Activated naive CD4-positive, alpha-beta T cell treated with Interleukin-2 at 50 U/mL for 16 hours (primary cell): ENCODE measurements at regions not wholly inside any gene's neighbourhood (a gene's known extent, or its start where the extent isn't known, plus 50 kb on each side); places are given as distances from the start of the nearest gene placed in this dataset.

ENCODE experiments used
- DNase-seq: peaks from one replicate; pipeline ENCODE4 v3.0.0-alpha.2; 2020

DNA sequence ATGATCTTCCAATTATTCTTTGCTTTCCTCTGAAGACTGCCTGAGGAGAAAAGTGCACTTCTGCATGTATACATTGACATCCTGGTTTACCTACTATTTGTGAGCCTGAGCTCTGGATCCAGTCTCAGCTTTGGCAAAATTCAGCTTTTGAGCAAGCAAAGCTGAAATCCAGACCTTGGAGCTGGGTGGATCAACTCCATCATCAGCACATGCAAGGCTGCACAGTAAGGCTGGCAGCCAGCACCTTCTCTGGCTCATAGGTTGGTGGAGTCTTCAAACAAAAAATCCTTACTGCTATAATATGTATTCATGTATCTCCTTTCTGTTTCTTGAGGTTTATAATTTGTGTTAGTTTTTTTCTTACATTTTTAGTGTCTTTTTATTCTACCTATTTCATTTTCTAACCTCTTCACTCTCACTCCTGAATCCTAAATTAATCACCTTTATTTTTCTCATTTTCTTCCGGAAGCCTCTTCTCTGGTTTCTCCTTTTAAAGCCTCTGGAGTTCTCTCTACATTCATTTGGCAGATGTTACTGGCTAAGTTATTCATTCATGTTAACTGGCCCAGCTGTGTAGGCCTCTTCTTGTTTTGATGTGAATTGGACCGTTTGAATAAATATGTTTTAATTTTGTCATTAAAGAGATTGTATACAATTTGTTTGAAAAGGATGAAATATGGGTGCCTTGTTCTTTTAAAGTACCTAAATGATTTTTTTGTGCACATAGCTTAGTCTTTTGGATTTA, 224.8 kb downstream of the DACT1 start:
- no peak for DNase-seq

DNA sequence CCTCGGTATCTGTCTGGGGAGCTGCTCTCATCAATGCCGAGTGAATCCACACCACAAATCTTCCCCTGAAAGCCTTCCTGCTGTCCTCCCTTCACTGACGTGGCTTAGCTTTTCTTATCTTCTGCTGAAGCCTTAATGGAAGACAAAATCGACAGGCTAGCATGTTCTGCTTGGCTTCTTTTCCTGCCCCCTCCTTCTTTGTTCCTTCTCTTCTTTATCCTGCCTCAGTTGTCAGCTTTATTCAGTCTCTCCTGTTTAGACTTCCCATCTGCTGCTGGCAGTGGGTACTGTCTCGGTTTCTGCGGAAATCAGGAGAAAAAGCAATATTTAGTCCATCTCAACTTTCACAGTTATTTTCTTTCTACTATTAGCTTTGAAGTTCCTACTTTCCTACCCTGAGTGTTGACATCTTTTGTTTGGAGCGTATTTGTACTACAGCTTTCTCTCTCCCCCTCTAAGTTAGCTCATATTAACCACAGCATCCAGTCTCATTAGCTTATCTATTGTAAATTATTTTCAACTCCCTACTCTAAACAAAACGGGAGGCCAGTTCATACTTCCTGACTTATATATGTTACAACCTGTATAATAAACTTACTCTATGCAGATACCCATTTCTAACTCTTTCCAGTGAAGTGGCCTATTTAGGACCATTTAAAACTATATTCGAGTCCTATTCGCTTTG, 226.0 kb downstream of the DACT1 start:
- no peak for DNase-seq

DNA sequence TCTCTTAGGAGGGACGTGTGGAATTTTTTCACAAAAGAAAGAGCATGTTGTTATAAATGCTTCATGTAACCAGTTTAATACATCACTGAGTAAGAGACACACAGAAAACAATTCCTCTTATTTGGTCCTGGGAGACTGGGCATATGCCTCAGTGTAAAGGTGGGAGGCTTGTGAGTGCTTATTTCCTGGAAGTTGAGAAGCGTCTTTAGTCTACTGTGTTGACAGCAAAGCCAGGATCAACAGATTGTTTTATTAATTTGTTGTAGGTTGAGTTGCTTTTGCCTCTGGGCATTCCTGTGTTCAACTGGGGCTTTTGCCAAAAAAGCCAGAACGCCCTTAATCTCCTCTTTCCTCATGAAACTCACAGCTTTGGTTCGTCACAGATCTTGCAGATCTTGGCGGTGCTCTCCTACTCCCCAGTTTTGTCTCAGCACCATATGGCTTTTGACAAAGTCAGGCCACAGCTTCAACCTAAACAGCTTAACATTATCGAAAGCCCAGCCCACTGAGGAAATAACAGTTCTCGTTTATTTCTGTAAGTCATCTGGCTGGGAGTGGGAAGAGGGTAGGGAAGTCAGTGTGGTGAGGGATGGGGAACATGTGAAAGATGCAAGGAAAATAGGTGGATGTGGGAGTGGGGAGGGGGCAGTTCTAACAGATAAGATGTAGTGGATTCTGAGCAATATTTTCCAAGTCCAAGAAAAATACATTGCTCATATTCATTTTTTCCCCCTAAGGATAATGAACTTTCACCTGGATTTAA, 227.2 kb downstream of the DACT1 start:
- DNase-seq: no peak

DNA sequence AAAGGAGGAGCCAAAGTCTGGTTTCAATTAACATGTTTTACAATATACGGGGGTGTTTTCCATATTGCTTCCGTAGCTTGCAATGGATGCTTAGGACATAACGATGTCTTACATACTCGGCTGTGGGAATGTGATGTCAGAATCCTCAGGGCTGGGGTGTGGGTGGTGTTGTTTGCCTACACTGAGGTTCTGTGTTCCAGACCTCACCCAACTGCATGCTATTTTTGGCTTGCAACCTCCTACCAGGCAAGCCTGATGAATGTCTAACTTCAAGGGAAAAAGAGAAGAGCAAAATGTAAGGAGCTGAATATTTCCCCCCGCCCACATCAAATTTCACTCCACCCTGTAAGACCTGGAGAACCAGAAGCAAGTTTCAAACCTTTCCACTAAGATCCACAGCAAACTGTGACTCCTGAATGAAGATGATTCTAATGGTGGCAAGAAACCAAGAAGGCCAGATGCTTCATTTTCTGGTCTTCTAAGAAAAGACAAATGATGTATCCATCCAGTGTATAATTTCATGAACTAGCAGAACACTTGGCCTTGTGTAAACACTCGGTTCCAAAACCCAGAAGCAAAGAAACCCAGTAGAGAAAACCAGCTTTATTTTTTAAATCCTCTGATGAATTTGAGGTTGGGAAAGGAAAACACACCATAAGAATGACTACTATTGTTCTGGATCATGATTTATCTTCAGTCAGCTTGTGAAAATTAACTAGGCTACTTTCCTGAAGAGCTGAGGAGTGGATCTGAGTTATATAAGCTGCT, 227.9 kb downstream of the DACT1 start:
- no peak for DNase-seq

DNA sequence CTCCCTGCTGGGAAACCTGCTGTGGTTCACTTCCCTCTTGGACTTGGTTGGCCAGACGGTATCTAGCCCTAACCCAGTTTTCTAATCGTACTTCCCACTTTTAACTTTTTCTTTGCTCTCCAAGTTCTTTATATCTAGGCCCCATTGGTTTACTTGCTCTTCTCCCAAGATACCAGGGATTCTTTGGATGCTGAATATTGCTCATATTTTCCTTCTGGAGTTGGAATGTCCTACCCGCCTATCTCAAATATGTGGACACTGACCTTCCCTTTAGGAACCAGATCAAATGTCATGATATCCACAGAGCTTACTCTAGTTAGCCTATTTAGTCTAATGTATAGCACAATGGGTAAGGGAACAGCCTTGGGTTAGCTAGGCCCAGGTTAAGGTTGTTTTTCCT, 228.6 kb downstream of the DACT1 start:
- DNase-seq: no peak

DNA sequence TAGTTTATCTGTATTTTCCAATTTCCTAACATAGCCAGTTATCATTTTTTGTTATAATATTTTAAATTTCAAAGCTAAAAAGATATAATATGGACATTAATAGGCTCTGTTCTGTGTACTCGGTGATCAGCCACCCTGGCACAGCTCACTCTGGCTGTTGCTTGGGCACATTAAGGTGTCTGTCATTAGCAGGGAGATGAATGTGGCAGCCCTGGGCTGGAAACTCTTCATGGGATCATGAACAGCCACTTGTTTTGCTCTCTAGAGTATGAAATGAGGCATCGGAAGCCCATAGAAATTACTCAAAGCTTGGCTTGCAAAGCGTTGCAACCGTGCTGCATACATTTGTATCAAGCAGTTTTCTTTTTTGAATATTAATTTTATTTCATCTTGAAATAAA, 233.2 kb downstream of the DACT1 start:
- no peak for DNase-seq

DNA sequence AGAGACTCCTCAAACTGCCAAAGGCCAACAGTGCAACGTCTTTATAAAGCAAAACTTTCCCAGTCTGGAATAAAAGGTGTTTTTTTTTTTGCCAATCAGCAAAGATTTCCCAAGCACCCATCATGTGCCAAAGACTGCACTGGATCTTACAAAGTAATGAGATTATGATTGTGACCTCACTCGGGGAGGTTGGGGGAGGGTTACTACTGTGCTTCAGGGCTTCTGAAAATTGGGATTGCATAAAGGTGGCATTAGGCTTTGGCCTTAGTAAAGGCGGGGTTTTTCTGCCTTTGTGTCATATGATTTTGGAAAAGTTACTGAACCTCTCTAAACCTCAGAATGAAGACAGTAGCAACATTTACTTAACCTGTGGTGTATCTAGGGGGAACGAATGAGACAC, 233.8 kb downstream of the DACT1 start:
- no peak for DNase-seq

DNA sequence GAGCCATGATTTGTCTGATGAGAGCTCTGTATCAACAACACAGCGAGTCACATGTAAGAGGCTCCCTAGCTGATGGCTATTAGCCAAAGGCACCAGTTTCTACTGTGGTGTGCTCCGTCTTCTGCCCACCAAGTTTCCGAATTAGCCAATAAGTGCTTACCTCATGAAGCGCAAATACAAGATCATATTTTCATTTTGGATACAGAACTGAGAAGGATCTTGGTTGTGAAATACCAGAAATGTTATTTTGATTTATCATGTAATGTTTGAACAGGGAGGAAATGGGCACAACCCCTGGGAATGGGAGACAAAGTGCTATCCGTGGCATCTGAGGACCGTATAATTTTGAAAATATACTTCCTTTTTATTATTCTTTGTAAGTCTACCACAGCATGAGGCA, 234.3 kb downstream of the DACT1 start:
- DNase-seq: no peak

DNA sequence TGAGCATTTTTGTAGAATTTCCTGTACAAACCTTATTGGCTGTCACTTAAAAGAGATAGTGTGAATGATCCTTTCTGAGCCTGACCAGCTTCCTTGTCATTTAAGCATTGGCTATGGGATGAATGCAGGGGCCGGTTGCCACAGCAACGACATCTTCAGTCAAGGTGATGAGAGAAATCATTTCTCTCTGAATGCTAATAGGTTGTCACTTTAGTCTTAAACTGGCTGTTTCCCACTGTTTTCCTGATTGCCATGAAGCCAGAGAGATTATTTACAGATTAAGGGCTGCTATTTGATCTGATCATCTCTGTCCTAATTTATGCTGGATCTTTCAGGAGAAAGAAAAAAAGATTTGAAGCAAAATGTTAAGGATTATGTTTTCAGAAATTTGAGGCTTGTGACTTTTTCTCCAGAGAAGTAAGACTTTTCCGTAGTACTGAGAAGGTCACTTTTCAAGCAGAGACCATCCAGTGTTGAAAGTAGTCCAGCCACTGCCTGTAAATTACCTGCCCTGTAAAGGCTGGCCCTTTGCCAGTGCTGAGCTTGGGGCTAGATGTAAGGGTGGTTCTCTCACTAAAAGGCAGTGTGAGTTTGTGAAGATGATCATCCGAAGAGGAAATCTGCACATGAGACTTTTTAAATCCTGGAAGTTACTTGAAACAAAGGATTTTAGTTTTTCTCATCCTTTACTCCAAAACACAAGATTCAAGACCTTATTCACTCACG, 235.6 kb downstream of the DACT1 start:
- no peak for DNase-seq

DNA sequence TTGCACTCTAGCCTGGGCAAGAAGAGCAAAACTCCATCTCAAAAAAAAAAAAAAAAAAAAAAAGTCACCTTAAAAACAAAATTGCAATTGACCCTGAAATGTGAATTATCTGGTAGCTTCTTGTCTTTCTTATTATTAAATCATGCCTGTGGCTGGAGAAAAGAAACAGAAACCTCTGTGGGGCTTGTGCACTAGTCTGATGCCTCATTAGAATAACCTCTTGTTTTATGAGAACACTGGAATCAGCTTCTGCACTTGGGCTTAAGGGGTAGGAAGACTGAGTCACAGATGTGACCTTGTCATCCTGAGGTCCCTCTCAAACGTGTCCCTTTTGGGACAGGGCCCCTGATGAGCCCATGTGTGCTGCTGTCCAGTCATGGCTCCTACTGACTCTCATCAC, 237.9 kb downstream of the DACT1 start:
- DNase-seq: no peak

DNA sequence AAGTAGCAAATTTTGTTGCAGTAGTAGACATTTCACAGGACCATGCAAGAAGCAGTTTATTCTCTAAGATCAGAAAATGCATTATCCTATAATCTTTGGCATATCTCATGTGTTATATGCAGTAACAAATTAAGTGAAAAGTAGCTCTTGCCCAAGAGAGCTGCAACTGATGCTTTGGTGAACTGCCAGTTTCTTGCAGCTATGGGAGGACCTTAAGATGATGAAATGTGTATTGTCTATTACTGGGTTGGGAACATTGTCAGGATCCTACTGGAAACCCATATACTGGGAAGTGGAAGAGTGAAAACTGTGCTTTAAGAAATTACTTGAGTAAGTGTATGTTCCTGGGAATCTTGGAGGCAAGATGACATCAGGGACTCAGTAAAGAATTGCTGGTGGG, 238.8 kb downstream of the DACT1 start:
- DNase-seq: no peak

DNA sequence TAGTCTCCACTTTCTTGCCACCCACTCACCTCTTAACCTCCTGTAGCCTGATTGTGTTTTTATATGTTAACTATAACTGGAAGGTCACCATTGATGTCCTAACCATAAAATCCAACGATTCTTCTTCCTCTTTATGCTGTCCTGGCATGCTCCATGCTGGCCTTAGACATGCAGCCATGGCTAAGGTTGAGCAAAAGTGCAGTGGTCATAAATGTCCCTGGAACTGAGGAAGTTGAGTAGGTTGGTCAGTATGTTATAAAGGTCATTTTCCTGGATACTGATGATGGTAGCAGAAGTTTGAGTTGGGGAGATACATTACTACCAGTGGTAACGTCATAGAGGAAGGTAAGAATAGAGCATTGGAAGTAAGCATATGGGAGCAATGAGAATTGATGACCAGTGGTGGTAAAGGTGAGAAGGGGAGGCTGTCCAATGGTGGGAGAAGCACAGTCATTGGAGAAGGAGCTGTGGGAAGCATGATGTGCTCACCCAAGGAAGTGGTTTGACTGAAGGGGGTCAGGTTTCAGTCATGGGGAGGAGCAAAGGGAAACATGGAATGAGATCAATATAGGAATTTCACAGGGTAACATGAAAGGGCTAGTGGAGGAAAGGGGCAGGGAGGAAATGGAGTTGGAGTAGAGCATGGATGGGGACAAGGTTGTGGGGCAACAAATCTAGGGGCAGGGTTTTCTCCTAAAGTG, 240.8 kb downstream of the DACT1 start:
- no peak for DNase-seq

DNA sequence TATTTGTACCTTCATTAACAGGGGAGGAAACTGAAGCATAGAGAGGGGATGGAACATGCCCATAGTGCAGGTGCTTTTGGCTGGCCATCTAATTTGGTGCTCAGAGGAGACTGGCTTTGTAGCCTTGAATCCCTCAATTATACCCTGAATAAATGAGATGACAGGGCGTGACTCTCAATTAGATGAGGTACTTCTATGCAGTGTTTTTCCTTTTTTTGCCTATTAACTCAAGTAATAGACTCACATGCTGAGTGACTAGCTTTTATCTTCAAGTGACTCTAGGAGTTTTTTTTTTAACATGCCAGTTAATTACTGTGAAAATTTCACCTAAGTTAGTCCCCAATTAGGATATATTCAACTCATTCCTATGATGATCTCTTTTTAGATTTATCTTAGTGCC, 243.7 kb downstream of the DACT1 start:
- no peak for DNase-seq

DNA sequence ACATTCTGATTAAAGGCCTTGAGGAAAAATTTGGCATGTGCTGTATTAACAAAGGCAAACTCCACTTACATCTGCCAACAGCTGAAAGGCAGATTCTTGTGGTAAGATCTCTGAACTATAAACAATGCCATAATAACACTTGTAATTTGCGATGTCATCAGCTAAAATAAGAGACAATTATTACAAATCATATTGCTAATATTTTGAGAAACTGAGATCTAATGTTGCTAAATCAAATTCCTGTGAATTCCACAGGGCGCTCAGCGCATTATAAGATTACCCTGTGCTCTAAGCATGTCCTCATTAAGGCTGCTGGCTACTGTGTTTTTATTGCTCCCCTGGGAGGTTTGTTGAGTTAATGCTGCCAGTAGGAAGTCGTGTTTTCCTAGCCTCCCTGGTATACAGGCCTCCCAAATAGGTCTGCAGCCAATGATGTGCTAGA, 244.8 kb downstream of the DACT1 start:
- DNase-seq: no peak

DNA sequence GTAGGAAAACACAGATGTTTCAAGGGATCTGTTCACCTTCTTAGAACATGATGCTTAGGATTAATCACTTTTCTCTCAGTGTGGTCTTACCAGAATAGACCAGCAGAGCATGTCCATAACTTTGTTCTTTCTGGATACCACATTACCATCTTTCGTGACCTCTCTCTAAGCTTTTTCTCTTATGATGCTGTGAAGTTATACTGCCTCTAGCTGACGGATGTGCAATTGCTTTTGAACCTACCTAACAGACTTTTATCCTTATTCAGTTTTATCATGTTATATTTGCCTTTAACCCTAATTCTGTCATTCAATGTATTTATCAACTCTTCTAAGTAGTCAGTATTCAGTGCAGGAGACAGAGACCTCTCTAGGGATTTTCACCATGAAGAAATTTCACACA, 246.7 kb downstream of the DACT1 start:
- DNase-seq: no peak

DNA sequence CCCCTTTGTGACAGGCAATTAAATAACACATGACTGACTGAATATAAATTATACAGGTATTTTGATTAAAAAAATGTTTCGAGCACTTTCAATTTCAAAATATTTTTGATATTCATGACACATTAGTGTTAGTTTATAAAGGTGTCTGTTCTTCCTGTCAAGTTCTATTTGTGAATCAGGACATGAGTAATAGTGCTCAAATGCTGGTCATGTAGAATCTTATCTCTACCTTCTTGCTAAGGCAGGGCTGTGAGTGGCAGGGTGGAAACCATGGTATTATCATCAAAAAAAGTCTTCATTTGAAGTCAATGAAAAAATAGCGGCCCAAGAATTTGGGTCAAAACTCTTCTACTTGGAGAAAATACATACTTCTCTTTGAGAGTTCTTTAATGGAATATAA, 250.2 kb downstream of the DACT1 start:
- no peak for DNase-seq

DNA sequence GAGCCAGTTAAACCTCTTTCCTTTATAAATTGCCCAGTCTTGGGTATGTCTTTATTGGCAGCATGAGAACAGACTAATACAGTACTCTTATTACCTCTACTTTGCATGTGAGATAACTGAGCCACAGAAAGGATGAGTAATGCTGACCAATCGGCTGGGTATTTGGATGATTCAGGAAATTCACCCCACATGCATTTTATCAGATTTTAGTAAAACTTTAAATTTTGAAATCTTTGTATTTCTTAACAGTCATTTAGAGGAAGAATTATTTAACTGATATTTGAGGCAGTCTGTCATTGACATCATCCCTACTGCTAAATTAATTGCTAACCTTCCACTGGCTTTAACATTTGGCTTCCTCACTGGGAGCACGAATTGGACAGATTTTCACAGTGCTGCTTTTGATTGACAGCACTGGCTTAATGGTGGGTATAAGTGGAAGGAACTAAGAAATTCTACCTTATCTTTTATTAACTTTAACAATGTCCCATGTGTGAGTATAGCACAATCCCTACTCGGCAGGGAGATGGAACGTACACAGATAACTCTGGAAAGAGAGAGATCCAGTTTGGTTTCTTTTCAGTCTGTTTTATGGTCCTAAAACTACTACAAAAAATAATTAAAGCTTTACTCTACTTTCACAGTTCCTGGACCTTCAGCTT, 261.0 kb downstream of the DACT1 start:
- no peak for DNase-seq

DNA sequence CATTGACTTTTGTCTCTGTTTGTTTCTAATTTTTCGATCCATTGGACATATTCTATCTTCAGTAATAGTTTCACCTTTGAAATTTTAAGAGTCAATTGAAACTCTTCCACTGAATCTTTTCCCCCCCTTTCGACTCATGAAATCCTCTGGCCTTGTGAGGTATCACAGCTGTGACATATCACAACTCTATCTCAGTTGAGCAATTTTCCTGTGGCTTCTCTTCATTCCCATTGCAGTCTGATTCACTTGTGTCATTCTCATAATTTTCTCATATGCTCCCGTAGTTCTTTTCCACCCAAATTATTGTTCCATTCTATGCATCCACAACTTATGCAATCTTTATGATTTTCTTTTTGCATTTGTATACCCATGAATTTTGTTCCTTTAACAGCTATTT, 261.6 kb downstream of the DACT1 start:
- DNase-seq: no peak

DNA sequence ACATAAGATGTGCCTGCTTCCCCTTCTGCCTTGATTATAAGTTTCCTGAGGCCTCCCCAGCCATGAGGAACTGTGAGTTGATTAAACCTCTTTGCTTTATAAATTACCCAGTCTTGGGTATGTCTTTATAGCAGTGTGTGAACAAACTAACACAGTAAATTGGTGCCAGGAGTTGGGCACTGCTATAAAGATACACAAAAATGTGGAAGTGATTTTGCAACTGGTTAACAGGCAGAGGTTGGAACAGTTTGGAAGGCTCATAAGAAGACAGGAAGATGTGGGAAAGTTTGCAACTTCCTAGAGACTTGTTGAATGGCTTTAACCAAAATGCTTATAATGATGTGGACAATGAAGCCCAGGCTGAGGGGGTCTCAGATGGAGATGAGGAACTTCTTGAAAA, 264.1 kb downstream of the DACT1 start:
- DNase-seq: no peak

DNA sequence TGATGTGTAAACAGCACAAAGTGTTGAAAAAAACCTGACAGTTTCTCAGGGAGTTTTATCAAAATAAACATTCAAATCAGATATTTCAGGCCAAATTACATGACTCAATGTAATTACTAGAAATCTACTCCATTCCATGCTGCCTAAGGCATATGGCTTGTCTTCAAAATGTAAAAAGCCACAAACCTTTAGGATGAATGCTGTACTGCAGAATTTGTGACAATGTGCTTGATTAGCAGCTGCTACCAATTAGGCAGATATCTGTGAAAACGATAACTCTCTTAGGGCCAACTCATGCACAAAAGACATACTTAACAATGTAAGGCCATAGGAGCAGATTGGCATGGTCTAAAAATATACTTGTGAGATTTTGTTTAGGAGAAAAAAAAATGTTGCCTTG, 267.0 kb downstream of the DACT1 start:
- no peak for DNase-seq

DNA sequence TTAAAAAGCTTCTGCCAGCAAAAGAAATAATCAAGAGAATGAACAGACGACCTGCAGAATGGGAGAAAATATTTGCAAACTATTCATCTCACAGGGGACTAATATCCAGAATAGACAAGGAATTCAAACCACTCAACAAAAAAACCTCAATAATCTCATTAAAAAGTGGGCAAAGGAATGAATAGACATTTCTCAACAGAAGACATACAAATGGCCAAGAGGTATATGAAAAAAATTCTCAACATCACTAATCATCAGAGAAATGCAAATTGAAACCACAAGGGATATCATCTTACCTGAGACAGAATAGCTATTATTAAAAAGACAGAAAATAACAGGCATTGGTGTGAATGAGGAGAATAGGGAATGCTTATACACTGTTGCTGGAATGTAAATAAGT, 270.0 kb downstream of the DACT1 start:
- DNase-seq: no peak
